GM19238 (cell line): ENCODE measurements at regions not wholly inside any gene's neighbourhood (a gene's known extent, or its start where the extent isn't known, plus 50 kb on each side); places are given as distances from the start of the nearest gene placed in this dataset.

Experiments
- DNase-seq: peaks from one replicate; pipeline ENCODE4 v3.0.0; 2011; ENCODE audit warnings: low spot score; ENCODE audit not compliant: insufficient read length

DNA sequence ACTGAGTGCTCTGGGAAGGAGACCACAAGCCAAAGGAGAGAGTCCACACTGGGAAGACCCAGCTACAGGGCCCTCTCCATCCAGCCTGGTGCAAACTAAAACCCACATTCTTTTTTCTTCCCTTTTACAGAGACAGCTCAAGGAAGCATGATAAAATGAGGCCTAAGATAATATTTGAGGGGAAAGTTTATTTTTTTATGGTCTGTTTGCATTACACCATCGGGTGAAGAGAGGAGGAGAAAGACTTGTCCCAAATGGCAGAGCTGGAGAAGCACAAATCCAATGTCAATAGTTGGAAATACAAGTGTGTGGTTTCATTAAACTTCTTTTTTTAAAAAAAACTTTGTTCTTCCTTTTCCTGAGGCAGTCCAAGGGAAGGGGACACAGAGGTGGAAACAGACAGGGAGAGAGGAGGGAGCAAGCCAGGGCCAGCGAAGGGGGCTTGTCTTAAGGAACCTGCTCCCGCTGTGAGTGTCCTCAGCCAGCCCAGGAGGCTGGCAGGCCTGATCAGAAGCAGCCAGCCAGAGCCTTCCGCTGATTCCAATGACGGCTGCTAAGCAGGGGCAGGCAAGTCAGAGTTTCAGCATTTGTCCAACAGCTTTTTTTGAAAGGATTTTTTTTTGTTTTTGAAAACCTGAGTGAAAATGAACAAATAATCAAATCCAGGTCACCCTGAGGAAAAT lies 203.8 kb upstream of the SIX2 start:
- no peak for DNase-seq

DNA sequence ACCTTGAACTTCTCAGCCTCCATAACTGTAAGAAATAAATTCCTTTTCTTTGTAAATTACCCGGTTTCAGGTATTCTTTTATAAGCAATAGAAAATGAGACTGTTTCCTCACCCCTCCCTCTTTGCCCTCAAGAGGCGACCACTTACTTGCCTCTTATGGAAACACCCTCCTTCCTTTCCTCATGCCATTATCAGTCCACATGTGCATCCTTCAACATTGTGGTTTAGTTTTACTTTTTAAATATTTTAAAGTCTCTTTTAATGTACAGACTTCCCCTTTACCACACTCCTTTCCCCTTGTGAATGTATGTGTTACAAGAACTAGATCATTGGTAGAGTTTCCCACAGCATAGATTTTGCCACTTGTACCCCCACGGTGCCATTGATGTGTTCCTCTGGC lies 202.4 kb upstream of the SIX2 start:
- DNase-seq, result no peak

DNA sequence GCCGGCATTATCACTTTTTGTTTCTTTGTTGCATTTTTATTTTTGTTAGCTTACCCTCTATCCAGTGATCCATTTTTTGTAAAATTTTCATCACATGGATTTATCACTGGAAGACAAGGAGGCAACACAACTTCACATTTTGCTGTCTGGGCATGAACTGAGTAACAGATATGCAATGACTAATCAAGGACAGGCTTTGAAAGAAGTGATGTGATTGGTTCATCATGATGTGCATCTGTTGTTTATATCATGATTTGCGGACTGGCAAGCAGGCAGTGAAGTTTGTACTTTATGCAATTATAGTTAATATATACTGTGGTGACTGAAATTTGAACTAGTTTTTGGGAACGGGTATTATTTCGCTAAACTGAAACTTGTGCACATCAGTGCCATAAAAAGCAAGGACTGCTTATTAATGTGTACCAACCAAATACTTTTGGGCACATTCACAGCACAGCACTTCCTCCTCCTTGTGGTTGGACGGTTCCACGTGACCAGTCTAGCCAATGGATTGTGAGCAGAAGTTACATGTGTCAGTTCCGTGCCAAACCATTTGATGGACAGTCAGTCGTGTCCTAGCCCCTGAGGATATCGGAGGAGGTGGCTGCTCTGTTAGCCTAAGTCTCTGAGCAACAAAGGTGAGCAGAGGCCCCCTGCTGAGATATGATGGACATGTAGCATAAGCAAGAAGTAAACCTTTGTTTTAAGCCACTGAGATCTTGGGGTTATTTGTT lies 201.4 kb upstream of the SIX2 start:
- DNase-seq, result no peak

DNA sequence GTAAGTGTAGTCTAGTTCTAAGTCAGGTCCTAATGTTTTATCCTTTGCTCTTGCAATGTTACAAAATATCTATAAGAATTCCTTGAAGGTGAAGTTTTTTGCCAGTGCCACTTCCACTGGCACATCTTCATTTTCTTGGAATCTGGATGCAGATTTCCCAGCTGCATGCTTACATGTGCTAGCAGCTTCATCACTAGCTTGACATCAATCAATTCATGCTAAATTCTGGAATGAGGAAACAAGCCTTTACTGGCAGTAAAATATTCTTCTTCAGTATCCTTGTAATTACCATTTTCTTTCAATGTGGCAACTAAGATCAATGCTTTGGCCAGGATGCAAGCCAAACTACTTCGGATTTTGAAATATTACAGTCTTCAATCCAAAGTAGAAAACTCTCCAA lies 200.6 kb upstream of the SIX2 start:
- DNase-seq, result no peak

DNA sequence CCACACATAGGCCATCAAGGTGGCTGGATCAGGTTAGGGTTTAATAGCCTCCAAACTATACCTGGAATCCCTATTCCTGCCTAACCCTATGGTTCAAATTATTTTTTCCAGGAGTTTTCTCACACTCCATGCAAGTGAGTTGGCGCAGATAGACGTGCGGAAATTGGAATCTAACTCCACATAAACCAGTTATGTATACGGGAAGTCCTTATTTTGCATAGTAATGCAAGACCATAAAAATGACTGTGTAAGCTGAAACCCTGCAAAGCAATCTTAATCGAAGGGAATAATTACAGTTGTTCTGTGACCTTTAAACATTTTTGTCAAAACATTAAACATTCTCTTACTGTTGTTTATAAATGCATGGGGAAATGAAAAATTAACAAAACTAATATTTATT lies 200.1 kb upstream of the SIX2 start:
- no peak for DNase-seq

DNA sequence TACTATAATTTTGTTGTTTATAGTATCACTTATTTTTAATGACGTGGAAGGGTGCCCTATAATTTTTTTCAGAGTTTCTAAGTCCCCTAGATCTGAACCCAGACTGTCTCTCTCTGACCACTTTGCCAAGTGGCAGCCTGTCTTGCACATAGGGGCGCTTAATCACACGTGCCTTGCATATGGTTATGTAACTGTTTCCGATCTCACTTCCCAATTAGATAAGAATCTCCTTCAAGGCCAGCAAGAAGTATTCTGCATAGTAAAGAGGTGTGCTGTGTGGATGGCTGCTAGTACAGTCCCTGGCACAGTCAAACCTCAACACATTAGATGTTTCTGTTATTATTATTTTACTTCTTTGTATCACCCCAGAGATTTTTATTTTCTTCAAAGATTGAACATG lies 197.8 kb upstream of the SIX2 start:
- DNase-seq, result no peak

DNA sequence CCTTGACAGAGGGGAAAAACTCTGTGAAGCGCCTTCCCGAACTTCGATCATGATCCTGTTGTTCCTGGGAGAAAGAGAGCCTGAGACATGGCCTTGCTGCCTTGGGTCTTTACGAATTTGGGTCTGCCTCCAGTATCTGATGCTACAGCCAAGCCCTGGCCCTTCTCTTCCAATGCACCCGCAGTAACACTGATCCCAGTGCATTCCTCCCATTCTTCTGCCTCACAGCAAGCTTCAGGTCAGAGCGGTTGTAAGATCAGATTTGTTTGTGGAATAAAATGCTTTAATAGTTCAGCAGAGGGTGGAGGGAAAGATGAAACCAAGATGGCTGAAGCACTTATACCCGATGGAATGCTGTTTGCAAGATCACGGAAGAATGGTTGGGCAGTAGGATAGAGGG lies 196.7 kb upstream of the SIX2 start:
- DNase-seq, result no peak

DNA sequence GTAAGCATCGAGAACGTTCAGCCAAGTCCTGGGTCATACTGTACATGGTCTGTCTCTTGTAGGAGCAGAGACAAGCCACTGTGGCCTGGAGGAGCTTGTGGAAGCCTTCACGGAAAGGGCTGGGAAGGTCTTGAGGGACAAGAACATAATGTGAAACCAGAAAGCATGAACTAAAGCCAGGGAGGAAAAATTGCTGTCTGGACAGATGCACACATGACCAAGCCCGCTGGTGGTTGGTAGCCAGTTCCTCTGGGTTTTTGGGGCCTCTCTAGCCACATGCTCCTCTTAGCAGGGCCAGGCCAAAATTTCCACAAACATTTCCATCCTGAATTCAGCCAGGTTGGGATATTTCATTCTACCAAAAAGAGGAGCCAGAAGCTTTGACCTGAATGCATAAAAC lies 196.2 kb upstream of the SIX2 start:
- no peak for DNase-seq

DNA sequence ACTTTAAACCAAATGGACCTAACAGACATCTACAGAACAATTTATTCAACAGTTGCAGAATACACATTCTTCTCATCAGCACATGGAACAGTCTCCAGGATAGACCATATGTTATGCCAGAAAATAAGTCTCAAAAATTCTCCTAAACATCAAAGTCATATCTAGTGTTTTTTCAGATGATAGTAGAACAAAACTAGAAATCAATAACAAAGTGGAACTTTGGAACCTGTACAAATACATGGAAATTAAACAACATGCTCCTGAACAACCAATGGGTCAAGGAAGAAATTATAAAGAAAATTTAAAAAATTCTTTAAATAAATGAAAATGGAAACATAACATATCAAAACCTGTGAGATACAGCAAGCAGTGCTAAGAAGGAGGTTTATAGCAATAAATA lies 194.1 kb upstream of the SIX2 start:
- DNase-seq, result no peak

DNA sequence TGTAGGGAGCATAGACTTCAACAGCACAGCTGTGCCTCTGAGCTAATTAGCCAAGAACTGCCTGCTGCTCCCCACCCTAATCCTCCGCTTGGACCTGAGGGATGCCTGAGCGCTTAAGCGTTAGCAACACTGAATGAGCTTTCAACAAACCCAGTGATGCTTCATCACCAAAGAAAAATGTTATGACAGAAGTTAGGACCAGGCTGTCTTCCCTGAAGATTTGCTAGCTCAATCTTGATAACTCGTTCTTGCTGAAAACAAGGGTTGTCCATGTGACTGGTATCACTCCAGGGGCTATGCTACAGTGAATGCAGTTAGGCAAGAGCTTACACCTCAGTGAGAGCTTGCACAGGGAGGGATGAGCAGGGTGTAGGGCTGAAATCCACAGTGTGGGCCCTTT lies 190.7 kb upstream of the SIX2 start:
- DNase-seq, result no peak

DNA sequence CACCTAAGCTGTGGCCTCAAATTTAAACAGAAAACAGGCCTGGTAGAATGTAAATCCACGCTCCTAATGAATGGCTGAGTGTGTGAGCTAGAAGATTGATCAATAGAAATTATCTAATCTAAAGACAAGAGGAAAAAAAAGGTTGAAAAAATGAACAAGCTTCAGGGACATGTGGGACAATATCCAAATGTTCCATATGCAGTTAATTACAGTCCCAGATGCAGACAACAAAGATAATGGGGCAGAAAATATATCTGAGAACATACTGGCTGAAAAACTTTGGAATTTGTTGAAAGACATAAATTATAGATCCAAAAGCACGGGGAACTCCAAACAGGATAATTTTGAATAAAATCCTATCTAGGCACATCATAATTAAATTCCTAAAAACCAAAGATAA lies 186.7 kb upstream of the SIX2 start:
- DNase-seq, result no peak

DNA sequence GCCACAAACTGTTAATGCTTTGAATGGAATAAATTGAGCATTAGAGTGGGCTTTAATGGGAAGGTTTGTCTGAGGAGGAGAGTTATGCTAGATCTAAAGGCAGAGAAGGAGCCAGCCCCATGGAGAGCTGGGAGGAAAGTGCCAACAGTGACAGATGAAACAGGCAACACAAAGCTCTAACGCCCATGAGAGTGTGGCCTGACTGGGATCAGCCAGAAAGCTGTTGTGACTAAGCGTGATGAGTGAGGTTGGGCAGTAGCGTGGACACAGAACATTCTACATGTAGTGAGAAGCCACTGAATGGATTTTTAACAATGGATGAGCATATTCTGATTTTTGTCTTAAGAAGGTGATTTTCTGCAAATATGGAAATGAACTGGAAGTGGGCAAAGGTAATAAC lies 185.3 kb upstream of the SIX2 start:
- DNase-seq, result no peak

DNA sequence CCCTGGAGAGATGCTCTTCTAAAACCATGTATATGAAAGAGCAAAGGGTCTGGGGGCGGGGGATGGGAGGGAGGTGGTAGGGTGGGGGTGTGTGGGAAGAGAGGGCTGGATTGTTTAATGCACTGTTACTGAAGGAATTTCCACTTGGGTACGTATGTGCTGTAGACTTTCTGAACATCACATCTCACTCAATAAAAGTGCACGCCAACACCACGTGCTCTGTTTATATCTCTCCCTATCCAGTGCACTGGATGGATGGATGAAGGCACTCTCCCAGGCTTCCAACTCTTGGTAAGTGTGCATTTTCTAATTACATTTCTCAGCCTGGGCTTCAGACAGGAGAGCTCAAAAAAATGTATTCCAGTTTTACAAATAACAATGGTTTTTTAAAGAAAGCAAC lies 184.3 kb upstream of the SIX2 start:
- DNase-seq, result no peak

DNA sequence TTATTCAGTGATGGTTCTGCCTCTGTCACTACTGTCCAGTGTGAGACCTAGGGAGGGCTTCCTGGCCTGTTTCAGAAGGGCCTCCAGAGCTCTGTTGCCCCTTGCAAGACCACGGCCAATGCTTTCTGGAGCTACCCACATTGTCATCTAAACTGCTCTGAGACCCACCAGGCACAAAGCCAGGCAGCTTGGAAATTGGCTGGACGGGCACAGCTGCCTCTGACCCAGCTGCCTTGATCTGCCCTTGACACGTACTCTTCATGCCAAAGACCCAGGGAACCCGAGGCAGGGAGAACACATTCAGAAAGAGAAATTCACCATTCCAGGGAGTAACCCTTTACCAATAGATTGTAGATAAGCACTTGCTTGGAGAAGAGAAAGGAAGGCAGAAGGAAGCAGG lies 183.7 kb upstream of the SIX2 start:
- DNase-seq, result no peak

DNA sequence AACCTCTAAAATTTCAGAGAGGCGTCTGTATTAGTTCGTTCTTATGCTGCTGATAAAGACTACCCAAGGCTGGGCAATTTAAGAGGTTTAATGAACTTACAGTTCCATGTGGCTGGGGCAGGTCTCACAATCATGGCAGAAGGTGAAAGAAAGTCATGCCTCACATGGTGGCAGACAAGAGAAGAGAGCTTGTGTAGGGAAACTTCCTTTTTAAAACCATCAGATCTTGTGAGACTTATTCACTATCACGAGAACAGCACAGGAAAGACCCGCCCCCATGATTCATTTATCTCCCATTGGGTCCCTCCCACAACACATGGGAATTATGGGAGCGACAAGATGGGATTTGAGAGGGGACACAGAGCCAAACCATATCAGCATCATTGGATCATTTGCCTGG lies 183.2 kb upstream of the SIX2 start:
- DNase-seq, result no peak

DNA sequence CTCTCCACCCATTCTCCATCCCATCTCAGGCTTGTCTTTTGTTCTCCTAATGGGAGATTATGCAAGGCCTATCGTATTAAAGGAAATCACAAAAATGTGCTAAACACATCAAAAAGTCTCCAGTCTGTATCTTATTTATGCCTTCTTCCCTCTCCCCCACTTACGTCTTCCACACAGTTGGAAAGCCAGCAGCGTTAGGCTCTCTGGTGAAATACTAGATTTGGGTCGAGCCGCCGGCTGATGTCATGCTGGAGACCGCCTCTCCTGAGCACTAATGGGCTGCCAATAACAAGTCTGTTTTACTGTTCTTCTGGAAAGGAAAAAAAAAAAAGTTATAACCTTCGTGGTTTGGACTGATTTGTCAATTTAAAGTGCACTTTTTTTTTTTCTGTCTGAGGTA lies 182.7 kb upstream of the SIX2 start:
- DNase-seq, result no peak

DNA sequence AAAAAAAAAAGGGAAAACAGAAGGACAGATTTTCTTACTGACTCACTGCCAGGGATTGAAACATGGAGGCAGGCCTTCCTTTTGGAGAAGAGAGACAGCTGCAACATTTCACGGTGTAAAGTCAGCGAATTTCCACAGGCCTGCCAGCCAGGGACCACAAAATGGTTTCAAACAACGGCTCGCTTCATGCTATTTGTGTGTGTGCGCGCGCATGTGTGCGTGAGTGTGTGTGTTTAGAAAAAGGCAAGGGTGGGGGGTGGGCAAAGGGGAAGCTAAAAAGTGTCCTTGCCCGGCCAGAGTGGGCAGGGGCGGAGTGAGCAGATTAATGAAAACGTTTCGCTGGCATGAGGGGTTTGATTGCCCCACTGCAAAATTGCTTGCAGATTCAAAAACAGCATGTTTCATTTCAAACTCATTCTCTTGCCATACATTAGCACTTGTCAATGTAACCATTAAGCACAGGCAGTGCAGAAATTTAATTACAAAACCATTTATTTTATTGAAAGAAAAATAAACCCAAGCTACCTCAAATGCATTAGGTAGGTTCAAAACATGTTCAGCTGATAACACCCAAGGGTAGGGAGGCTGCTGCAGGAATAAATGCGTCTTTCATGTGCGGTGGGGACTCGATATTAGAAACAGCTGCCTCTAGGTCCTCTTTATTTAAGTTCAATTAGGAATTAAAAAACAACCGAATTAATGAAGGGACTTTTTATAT lies 182.1 kb upstream of the SIX2 start:
- no peak for DNase-seq

DNA sequence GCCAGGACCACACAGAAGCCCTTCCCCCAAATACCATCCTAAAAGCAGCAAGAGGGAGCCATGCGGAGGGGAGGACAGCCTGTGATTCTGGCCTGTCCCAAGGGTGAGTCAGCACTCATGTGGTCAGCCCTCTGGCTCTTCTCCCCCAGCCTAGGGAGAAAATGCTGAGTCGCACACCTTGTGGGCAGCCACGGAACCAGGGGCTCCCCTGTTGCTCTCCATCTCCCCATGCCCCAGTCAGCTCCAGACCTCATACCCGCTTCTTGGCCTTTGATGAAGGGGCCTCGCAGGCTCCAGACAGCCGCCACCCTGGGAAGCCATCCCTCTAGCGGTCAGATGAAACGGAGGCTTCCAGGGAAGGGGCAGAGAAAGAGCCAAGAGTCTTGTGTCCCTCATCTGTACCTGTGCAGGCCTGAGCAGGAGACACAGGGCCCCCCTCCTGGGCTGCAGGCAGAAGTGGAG lies 181.3 kb upstream of the SIX2 start:
- DNase-seq, result no peak

DNA sequence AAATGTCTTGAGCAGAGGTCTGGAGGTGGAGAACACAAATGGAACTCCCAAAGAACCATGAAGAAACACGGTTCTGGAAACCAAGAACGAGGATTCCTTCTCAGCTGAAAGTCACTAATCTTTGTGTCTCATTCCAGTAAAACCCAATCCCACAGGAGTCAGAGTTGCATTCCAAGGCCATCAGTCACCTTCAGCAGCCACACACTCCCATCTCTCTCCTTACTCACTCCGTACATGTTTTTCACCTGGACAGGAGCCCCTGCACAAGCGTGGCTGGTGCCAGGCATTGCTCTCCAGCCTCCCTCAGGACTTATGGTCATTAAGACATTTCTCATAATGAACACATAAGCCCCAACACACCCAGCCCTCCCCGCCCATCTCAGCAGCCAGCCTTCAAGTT lies 175.4 kb upstream of the SIX2 start:
- DNase-seq, result no peak

DNA sequence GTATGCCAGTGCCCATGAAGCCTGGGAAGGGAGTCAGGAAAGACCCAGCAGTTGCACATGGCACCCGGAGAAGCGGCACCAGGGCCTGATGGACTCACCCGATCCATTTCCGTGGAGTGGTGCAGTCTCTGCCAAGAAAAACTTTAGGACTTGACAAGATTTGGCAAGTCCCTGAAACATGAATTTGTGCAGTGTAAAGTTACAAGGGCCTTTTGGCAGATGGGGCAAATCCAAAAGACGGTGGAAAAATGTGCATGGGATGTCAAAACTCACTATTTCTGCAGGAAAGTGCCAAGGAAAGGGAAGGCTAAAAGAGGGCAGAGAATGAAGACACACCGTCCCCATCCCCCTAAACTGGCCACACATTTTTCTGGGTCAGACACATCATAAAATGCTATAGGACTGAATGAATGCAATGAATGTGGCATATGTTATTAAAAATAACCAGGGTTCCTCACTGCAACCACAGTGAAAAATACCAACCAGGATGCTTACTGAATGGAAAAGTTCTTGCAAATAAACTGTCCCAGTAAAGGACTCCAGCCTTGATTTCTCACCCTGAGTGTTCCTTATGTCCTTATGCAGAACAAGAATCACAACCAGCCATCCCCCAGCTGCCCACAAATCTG lies 173.5 kb upstream of the SIX2 start:
- DNase-seq, result no peak

DNA sequence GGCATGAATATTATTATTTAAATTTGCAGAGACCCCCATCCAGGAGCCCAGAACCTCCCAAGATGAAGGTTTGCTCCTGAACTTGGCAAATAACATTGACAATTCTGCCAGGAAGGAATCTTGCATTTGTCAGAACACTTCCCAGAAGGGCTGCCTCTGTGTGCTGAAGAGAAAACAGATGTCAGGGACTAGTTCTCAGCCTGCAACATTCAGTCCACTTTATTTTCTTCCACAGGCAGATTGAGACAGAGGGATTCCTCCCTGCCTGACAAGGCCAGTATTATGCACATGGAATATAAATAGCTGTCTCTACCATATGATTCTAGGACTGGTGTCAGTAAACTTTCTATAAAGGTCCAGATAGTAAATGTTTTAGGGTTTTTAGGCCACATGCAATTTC lies 171.5 kb upstream of the SIX2 start:
- DNase-seq, result no peak

DNA sequence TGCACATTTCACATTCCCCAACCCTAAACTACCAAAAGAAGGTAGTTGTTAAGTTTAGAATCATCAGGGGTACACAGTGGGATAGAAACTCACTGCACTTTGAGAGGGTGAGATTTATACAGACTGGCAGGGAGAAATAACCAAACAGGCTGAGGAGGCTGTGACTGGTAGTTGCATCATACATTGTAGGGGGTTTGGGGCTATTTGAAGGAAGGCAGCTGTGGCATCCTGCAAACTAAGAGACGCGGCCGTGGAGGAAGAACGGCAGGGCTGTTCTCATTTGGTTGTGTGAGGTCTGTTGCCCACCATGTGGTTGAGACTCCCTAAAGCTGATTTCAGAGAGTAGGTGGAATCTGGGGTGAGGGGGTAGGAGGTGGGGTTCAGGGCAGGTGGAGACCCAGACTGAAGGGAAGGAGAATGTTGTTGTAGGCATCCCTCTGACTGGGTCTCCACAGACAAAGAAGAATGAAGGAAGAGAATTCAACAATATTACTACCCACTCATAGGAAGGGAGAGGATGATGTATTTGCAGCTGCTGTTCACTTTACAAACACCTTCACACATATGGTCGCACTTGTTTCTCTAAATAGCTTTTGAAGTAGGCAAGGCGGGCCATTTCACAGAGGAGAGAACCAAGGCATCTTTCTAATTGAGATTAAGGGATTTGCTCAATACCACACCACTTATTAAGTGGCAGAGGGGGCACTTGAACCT lies 170.9 kb upstream of the SIX2 start:
- DNase-seq, result no peak
